IMR-90 (cell line): ENCODE measurements at regions not wholly inside any gene's neighbourhood (a gene's known extent, or its start where the extent isn't known, plus 50 kb on each side); places are given as distances from the start of the nearest gene placed in this dataset.

Source experiments
- ATAC-seq: fragments of 200-7000 bp; cut with Tn5 transposase; 2 replicates; pipeline ENCODE4 v1.9.1; 2020; ENCODE audit warnings: low read depth, mild to moderate bottlenecking, moderate library complexity
- BruUV-seq: library from RNA; stranded (reverse); fragments of 400-500 nt; replicated peaks from 2 replicates; lab custom pipeline; 2021; lab: Mats Ljungman, UMichigan
- CTCF ChIA-PET: fragments of 300-600 bp; formaldehyde crosslinking; extraction: SDS; loops from one replicate; lab custom pipeline; 2021; ENCODE audit warnings: antibody characterized with exemption; lab: Yijun Ruan, JAX
- POLR2A ChIA-PET: fragments of 300-600 bp; sonication (Branson Sonifier 250); formaldehyde crosslinking; loops from one replicate; lab custom pipeline; 2022; ENCODE audit warnings: antibody characterized with exemption; ENCODE audit not compliant: unreplicated experiment; lab: Charles Lee
- DNase-seq: peaks from one replicate; pipeline ENCODE4 v3.0.0; 2013
- H2AFZ ChIP-seq: replicated peaks from 2 replicates; pipeline ENCODE3; 2013; ENCODE audit warnings: low read length, mild to moderate bottlenecking; ENCODE audit not compliant: poor library complexity
- H2AK5ac ChIP-seq: 2 replicates; pipeline ENCODE4 v1.6.1; 2013; ENCODE audit warnings: low read depth, low read length, inconsistent platforms
- H2AK9ac ChIP-seq: replicated peaks from 2 replicates; pipeline ENCODE3; 2013; ENCODE audit warnings: mild to moderate bottlenecking, low read depth, low read length, moderate library complexity; ENCODE audit not compliant: poor library complexity
- H2BK120ac ChIP-seq: 2 replicates; pipeline ENCODE4 v1.6.1; 2013; ENCODE audit warnings: low read depth, low read length, inconsistent platforms
- H2BK15ac ChIP-seq: 3 replicates; pipeline ENCODE4 v1.6.1; 2013; ENCODE audit warnings: low read depth, low read length, inconsistent platforms
- H2BK20ac ChIP-seq: 2 replicates; pipeline ENCODE4 v1.6.1; 2013; ENCODE audit warnings: low read depth, mild to moderate bottlenecking, inconsistent platforms, low read length, moderate library complexity
- H2BK5ac ChIP-seq: 2 replicates; pipeline ENCODE4 v1.6.1; 2013; ENCODE audit warnings: mild to moderate bottlenecking, low read depth, low read length, inconsistent platforms; ENCODE audit not compliant: poor library complexity, severe bottlenecking
- H3K14ac ChIP-seq: replicated peaks from 2 replicates; pipeline ENCODE4 v1.6.1; 2013; ENCODE audit warnings: low read depth, low read length, inconsistent platforms
- H3K18ac ChIP-seq: 2 replicates; pipeline ENCODE4 v1.6.1; 2013; ENCODE audit warnings: low read depth, low read length, control low read depth
- H3K23ac ChIP-seq: 2 replicates; pipeline ENCODE4 v1.6.1; 2013; ENCODE audit warnings: low read depth, low read length, inconsistent platforms
- H3K27ac ChIP-seq: 2 replicates; pipeline ENCODE4 v1.5.1; 2013; ENCODE audit warnings: mild to moderate bottlenecking, control low read depth, low read length; ENCODE audit not compliant: insufficient read depth
- H3K27me3 ChIP-seq: 2 replicates; pipeline ENCODE4 v1.6.1; 2013; ENCODE audit warnings: low read length; ENCODE audit not compliant: control insufficient read depth, insufficient read depth
- H3K36me3 ChIP-seq: 2 replicates; pipeline ENCODE4 v1.6.1; 2013; ENCODE audit warnings: low read length, mixed read lengths; ENCODE audit not compliant: control insufficient read depth, insufficient read depth
- H3K4ac ChIP-seq: 2 replicates; pipeline ENCODE4 v1.6.1; 2013; ENCODE audit warnings: low read depth, low read length, inconsistent platforms
- H3K4me1 ChIP-seq: 2 replicates; pipeline ENCODE4 v1.6.1; 2013; ENCODE audit warnings: low read length, mixed read lengths; ENCODE audit not compliant: control insufficient read depth, insufficient read depth
- H3K4me2 ChIP-seq: 2 replicates; pipeline ENCODE4 v1.6.1; 2013; ENCODE audit warnings: low read depth, mild to moderate bottlenecking, control low read depth, low read length, moderate library complexity
- H3K4me3 ChIP-seq: 2 replicates; pipeline ENCODE4 v1.5.1; 2013; ENCODE audit warnings: low read depth, mild to moderate bottlenecking, control low read depth, low read length, moderate library complexity; ENCODE audit not compliant: insufficient read depth
- H3K56ac ChIP-seq: 2 replicates; pipeline ENCODE4 v1.6.1; 2013; ENCODE audit warnings: low read length, inconsistent platforms; ENCODE audit not compliant: insufficient read depth; ENCODE audit errors: extremely low read depth
- H3K79me1 ChIP-seq, 2 experiments: 2 replicates each; pipeline ENCODE4 v1.6.1; 2013; ENCODE audit warnings: low read length in 2 of 2, inconsistent platforms in 1 of 2, low read depth in 1 of 2
- H3K9ac ChIP-seq: 2 replicates; pipeline ENCODE4 v1.6.1; 2013; ENCODE audit warnings: low read depth, low read length, control low read depth
- H3K9me1 ChIP-seq: 2 replicates; pipeline ENCODE4 v1.6.1; 2013; ENCODE audit warnings: low read length, inconsistent platforms; ENCODE audit not compliant: insufficient read depth
- H3K9me3 ChIP-seq: 2 replicates; pipeline ENCODE4 v1.6.1; 2013; ENCODE audit warnings: low read length; ENCODE audit not compliant: control insufficient read depth, insufficient read depth
- H4K20me1 ChIP-seq: 2 replicates; pipeline ENCODE4 v1.6.1; 2013; ENCODE audit warnings: low read length, inconsistent platforms; ENCODE audit not compliant: insufficient read depth
- H4K5ac ChIP-seq: 2 replicates; pipeline ENCODE4 v1.6.1; 2013; ENCODE audit warnings: mild to moderate bottlenecking, low read depth, low read length, control low read depth
- H4K8ac ChIP-seq, 2 experiments: 2 replicates each; pipeline ENCODE4 v1.6.1; 2013; ENCODE audit warnings: low read depth in 2 of 2, low read length in 2 of 2, control low read depth in 1 of 2, inconsistent platforms in 1 of 2
- H4K91ac ChIP-seq: 2 replicates; pipeline ENCODE4 v1.6.1; 2013; ENCODE audit warnings: low read depth, low read length, inconsistent platforms; ENCODE audit not compliant: insufficient read depth
- BHLHE40 ChIP-seq: fragments of 150-350 bp; IDR thresholded peaks from 2 replicates; pipeline ENCODE4 v1.6.1; 2016; ENCODE audit warnings: mild to moderate bottlenecking, low read depth, low read length
- CEBPB ChIP-seq: IDR thresholded peaks from 2 replicates; pipeline ENCODE4 v1.6.1; 2012; ENCODE audit warnings: low read depth, low read length, improper control_type of control experiment
- CHD1 ChIP-seq: IDR thresholded peaks from 2 replicates; pipeline ENCODE4 v1.6.1; 2012; ENCODE audit warnings: low read depth, low read length, improper control_type of control experiment
- CTCF ChIP-seq: conservative IDR thresholded peaks from 2 replicates; pipeline ENCODE4 v1.5.1; 2012; ENCODE audit warnings: mild to moderate bottlenecking, low read depth, low read length, improper control_type of control experiment
- MAFK ChIP-seq: IDR thresholded peaks from 2 replicates; pipeline ENCODE4 v1.6.1; 2012; ENCODE audit warnings: low read depth, low read length, improper control_type of control experiment
- MAZ ChIP-seq: IDR thresholded peaks from 2 replicates; pipeline ENCODE4 v1.6.1; 2012; ENCODE audit warnings: low read depth, mild to moderate bottlenecking, low read length, improper control_type of control experiment, moderate library complexity, borderline replicate concordance
- MXI1 ChIP-seq: IDR thresholded peaks from 2 replicates; pipeline ENCODE4 v1.6.1; 2012; ENCODE audit warnings: low read depth, mild to moderate bottlenecking, low read length, moderate library complexity, borderline replicate concordance
- NFE2L2 ChIP-seq: fragments of 150-350 bp; IDR thresholded peaks from 2 replicates; pipeline ENCODE4 v1.6.1; 2016; ENCODE audit warnings: low read depth, mild to moderate bottlenecking, low read length
- POLR2A ChIP-seq: IDR thresholded peaks from 2 replicates; pipeline ENCODE4 v1.6.1; 2012; ENCODE audit warnings: mild to moderate bottlenecking, low read depth, low read length
- RAD21 ChIP-seq: IDR thresholded peaks from 2 replicates; pipeline ENCODE4 v1.6.1; 2012; ENCODE audit warnings: low read length, improper control_type of control experiment
- RCOR1 ChIP-seq: IDR thresholded peaks from 2 replicates; pipeline ENCODE4 v1.6.1; 2012; ENCODE audit warnings: mild to moderate bottlenecking, low read length, improper control_type of control experiment; ENCODE audit not compliant: insufficient replicate concordance
- RFX5 ChIP-seq: IDR thresholded peaks from 2 replicates; pipeline ENCODE4 v1.8.0; 2012; ENCODE audit warnings: low read depth, mild to moderate bottlenecking, low read length, moderate library complexity
- SMC3 ChIP-seq: fragments of 150-350 bp; IDR thresholded peaks from 2 replicates; pipeline ENCODE4 v1.6.1; 2016; ENCODE audit warnings: low read depth, mild to moderate bottlenecking, antibody characterized with exemption, low read length, moderate library complexity
- USF2 ChIP-seq: fragments of 150-350 bp; IDR thresholded peaks from 2 replicates; pipeline ENCODE4 v1.6.1; 2017; ENCODE audit warnings: mild to moderate bottlenecking, antibody characterized with exemption, low read length, low read depth
- WGBS, 2 experiments: methylation state at CpG; one replicate each; pipeline versions ENCODE4 v1.1.5 to v1.1.7; 2013; ENCODE audit warnings: missing lambda C conversion rate in 2 of 2; ENCODE audit not compliant: insufficient read length in 1 of 2; ENCODE audit errors: extremely low coverage in 2 of 2; 5-methylcytosine and 5-hydroxymethylcytosine counted together
- dilution Hi-C: fragments of 300-500 bp; cut with HindIII; formaldehyde crosslinking; loops from one replicate; pipeline ENCODE4 v1.14.3; 2018; ENCODE audit warnings: low sequenced_read_pairs; ENCODE audit not compliant: unreplicated experiment
- in situ Hi-C: fragments of 300-500 bp; cut with MboI; formaldehyde crosslinking; loops from 3 replicates; pipeline ENCODE4 v1.14.3; 2019; ENCODE audit warnings: low sequenced_read_pairs, inconsistent platforms, mixed read lengths
- intact Hi-C: fragments of 100-400 bp; cut with micrococcal nuclease; formaldehyde crosslinking; loops from 2 replicates; pipeline ENCODE4 v1.10.0; 2022
- TF ChIP-seq, protein P1 (sequence below): fragments of 150-350 bp; IDR thresholded peaks from 2 replicates; pipeline ENCODE4 v1.6.1; 2016; ENCODE audit warnings: low read depth, mild to moderate bottlenecking, low read length, moderate library complexity, borderline replicate concordance

- DNase-seq (no peak), ATAC-seq (no peak)
- Histone ChIP-seq H3K23ac (no peak overlapping the region), H2BK5ac (no peak overlapping the region), H2AK9ac (no peak overlapping the region), H3K36me3 (no peaks in the 10 kb centered on the region), H3K4me2 (no peak overlapping the region), H3K27ac (no peak overlapping the region), H2BK20ac (no peak overlapping the region), H3K9ac (no peak overlapping the region), H3K9me3 (peaks cover 3% of the 10 kb centered on the region; the same call in 1 of the 2 replicates), H2AFZ (no peak overlapping the region), H3K56ac (no peak overlapping the region), H3K9me1 (no peaks in the 10 kb centered on the region), H3K14ac (no peak overlapping the region), H2BK120ac (no peak overlapping the region), H3K79me1 (no peaks in the 10 kb centered on the region), H3K18ac (no peak overlapping the region), H3K4ac (no peak overlapping the region), H4K8ac (no peak overlapping the region), H4K20me1 (no peaks in the 10 kb centered on the region), H2AK5ac (no peak overlapping the region), H3K27me3 (no peaks in the 10 kb centered on the region), H4K91ac (no peak overlapping the region), H3K4me3 (no peak overlapping the region), H4K5ac (no peak overlapping the region), H3K4me1 (no peaks in the 10 kb centered on the region), H2BK15ac (no peak overlapping the region)
- intact Hi-C loops (no loop called here), dilution Hi-C loops (no loop called here), in situ Hi-C loops (no loop called here)
- CTCF ChIA-PET, result no interaction called here
- TF ChIP-seq MXI1 (no peak), USF2 (no peak), MAFK (no peak), SMC3 (no peak), CEBPB (no peak), RAD21 (no peak), MAZ (no peak), CTCF (no peak), BHLHE40 (no peak), POLR2A (no peak), CHD1 (no peak), RCOR1 (no peak), NFE2L2 (no peak), RFX5 (no peak)
- TF ChIP-seq, protein P1, sequence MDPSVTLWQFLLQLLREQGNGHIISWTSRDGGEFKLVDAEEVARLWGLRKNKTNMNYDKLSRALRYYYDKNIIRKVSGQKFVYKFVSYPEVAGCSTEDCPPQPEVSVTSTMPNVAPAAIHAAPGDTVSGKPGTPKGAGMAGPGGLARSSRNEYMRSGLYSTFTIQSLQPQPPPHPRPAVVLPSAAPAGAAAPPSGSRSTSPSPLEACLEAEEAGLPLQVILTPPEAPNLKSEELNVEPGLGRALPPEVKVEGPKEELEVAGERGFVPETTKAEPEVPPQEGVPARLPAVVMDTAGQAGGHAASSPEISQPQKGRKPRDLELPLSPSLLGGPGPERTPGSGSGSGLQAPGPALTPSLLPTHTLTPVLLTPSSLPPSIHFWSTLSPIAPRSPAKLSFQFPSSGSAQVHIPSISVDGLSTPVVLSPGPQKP, result no peak
- POLR2A ChIA-PET, result no interaction called here
- no TSS peak for BruUV-seq
- WGBS, 2 experiments, result 68% methylated on average over 4 of the region's 11 CpGs; no CpG with 5 or more reads in 1 of the 2 experiments
Measured at GRCh38 chr6:5828296-5828695, 178.4 kb downstream of the NRN1 start.
